ENCODE measurements at regions not wholly inside any gene's neighbourhood (a gene's known extent, or its start where the extent isn't known, plus 50 kb on each side); places are given as distances from the start of the nearest gene placed in this dataset.

- Histone ChIP-seq H2BK120ac (ENCODE audit: low read depth, low read length) (no peak overlapping the region), H3K9me3 (ENCODE audit: control insufficient read depth, insufficient read depth, low read length) (peaks cover 2% of the 10 kb centered on the region; the same call in 1 of the 2 replicates), H3K23ac (ENCODE audit: low read depth, low read length) (no peak overlapping the region), H4K8ac (ENCODE audit: low read depth in 2 of 2, low read length in 2 of 2) (no peak overlapping the region), H4K20me1 (ENCODE audit: insufficient read depth, low read length) (no peaks in the 10 kb centered on the region), H4K91ac (ENCODE audit: insufficient read depth, low read depth, low read length) (no peak overlapping the region), H3K4me2 (ENCODE audit: low read depth, low read length) (no peak overlapping the region), H3K18ac (ENCODE audit: low read depth, low read length) (no peak overlapping the region; the same call in 1 of the 2 replicates), H4K5ac (ENCODE audit: low read depth, low read length) (0 out of 2 replicates have a peak overlapping the region, but pooled peaks have one; percentile 20), H3K56ac (ENCODE audit: extremely low read depth, insufficient read depth, low read length) (no peak overlapping the region), H2BK20ac (ENCODE audit: low read depth, low read length) (no peak overlapping the region), H3K27me3 (ENCODE audit: control insufficient read depth, insufficient read depth, low read length) (no peaks in the 10 kb centered on the region), H3K9ac (ENCODE audit: low read depth, low read length) (no peak overlapping the region), H2AK5ac (ENCODE audit: low read depth, low read length) (no peak overlapping the region), H3K14ac (replicated peaks; ENCODE audit: low read depth, low read length) (peak overlapping the region; percentile 46; the same call in 1 of the 2 replicates), H3K79me1 (ENCODE audit: low read depth in 1 of 2, low read length in 2 of 2) (no peaks in the 10 kb centered on the region), H3K4me1 (ENCODE audit: control insufficient read depth, insufficient read depth, low read length) (peaks cover 4% of the 10 kb centered on the region; the same call in 1 of the 2 replicates), H2BK15ac (ENCODE audit: low read depth, low read length) (no peak overlapping the region), H2AK9ac (replicated peaks; ENCODE audit: low read depth, low read length, poor library complexity) (no peak overlapping the region), H2AFZ (replicated peaks; ENCODE audit: low read length, poor library complexity) (no peak overlapping the region), H3K36me3 (ENCODE audit: control insufficient read depth, insufficient read depth, low read length) (no peaks in the 10 kb centered on the region), H3K9me1 (ENCODE audit: insufficient read depth, low read length) (no peaks in the 10 kb centered on the region), H3K4me3 (ENCODE audit: insufficient read depth, low read depth, low read length) (no peak overlapping the region), H3K4ac (ENCODE audit: low read depth, low read length) (no peak overlapping the region), H2BK5ac (ENCODE audit: low read depth, low read length, poor library complexity, severe bottlenecking) (no peak overlapping the region), H3K27ac (ENCODE audit: insufficient read depth, low read length) (no peak overlapping the region)
- ChIA-PET POLR2A (ENCODE audit: unreplicated experiment) (no interaction called here), CTCF (no interaction called here)
- intact Hi-C loops (cut with micrococcal nuclease) (no loop called here), dilution Hi-C loops (cut with HindIII; ENCODE audit: low sequenced_read_pairs, unreplicated experiment) (no loop called here), in situ Hi-C loops (cut with MboI; ENCODE audit: low sequenced_read_pairs) (no loop called here)
- no TSS peak for BruUV-seq (replicated peaks)
- no CpG with 5 or more reads among the region's 5 CpGs for WGBS, 2 experiments (ENCODE audit: extremely low coverage in 2 of 2, insufficient read length in 1 of 2)
- ATAC-seq (ENCODE audit: low read depth): no peak
- DNase-seq: peak; percentile 36
- TF ChIP-seq SMC3 (IDR thresholded peaks at IDR 0.05; ENCODE audit: low read depth, low read length): no peak
- TF ChIP-seq BHLHE40 (IDR thresholded peaks at IDR 0.05; ENCODE audit: low read depth, low read length): no peak
- TF ChIP-seq POLR2A (IDR thresholded peaks at IDR 0.05; ENCODE audit: low read depth, low read length): no peak
- TF ChIP-seq RFX5 (IDR thresholded peaks at IDR 0.05; ENCODE audit: low read depth, low read length): no peak
- TF ChIP-seq CTCF (conservative IDR thresholded peaks at IDR 0.05; ENCODE audit: low read depth, low read length): no peak
- TF ChIP-seq MAZ (IDR thresholded peaks at IDR 0.05; ENCODE audit: borderline replicate concordance, low read depth, low read length): no peak
- TF ChIP-seq CHD1 (IDR thresholded peaks at IDR 0.05; ENCODE audit: low read depth, low read length): no peak
- TF ChIP-seq, protein P1, sequence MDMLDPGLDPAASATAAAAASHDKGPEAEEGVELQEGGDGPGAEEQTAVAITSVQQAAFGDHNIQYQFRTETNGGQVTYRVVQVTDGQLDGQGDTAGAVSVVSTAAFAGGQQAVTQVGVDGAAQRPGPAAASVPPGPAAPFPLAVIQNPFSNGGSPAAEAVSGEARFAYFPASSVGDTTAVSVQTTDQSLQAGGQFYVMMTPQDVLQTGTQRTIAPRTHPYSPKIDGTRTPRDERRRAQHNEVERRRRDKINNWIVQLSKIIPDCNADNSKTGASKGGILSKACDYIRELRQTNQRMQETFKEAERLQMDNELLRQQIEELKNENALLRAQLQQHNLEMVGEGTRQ (IDR thresholded peaks at IDR 0.05; ENCODE audit: low read depth, low read length): no peak
- TF ChIP-seq, protein P2, sequence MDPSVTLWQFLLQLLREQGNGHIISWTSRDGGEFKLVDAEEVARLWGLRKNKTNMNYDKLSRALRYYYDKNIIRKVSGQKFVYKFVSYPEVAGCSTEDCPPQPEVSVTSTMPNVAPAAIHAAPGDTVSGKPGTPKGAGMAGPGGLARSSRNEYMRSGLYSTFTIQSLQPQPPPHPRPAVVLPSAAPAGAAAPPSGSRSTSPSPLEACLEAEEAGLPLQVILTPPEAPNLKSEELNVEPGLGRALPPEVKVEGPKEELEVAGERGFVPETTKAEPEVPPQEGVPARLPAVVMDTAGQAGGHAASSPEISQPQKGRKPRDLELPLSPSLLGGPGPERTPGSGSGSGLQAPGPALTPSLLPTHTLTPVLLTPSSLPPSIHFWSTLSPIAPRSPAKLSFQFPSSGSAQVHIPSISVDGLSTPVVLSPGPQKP (IDR thresholded peaks at IDR 0.05; ENCODE audit: borderline replicate concordance, low read depth, low read length): no peak
- no peak for TF ChIP-seq RAD21 (IDR thresholded peaks at IDR 0.05; ENCODE audit: low read length)
- TF ChIP-seq CEBPB (IDR thresholded peaks at IDR 0.05; ENCODE audit: low read depth, low read length): no peak
- no peak for TF ChIP-seq NFE2L2 (IDR thresholded peaks at IDR 0.05; ENCODE audit: low read depth, low read length)
- no peak for TF ChIP-seq MXI1 (IDR thresholded peaks at IDR 0.05; ENCODE audit: borderline replicate concordance, low read depth, low read length)
- TF ChIP-seq MAFK (IDR thresholded peaks at IDR 0.05; ENCODE audit: low read depth, low read length): no peak
- TF ChIP-seq RCOR1 (IDR thresholded peaks at IDR 0.05; ENCODE audit: insufficient replicate concordance, low read length): no peak
These were observed 169.5 kb upstream of the STARD13 start for GRCh38 chr13:33454844-33455705.

Measured in IMR-90 (cell line).